K562 (cell line): ENCODE measurements at regions not wholly inside any gene's neighbourhood (a gene's known extent, or its start where the extent isn't known, plus 50 kb on each side); places are given as distances from the start of the nearest gene placed in this dataset.

Source experiments
- ATAC-seq: fragments of 200-7000 bp; cut with Tn5 transposase; 3 replicates; pipeline ENCODE4 v1.9.1; 2020; ENCODE audit warnings: moderate library complexity
- BruUV-seq: library from RNA; stranded (reverse); fragments of 400-500 nt; replicated peaks from 2 replicates; lab custom pipeline; 2021; lab: Mats Ljungman, UMichigan
- CTCF ChIA-PET: fragments of 300-600 bp; formaldehyde crosslinking; extraction: SDS; loops from one replicate; lab custom pipeline; 2021; ENCODE audit warnings: low intra/inter-chr PET ratio; lab: Yijun Ruan, JAX
- POLR2A ChIA-PET: fragments of 300-600, 350-650 bp; sonication (Branson Sonifier 250); formaldehyde crosslinking; extraction: SDS; loops from one replicate; lab custom pipeline; 2021; ENCODE audit warnings: antibody characterized with exemption, inconsistent platforms; lab: Yijun Ruan, JAX
- DNase-seq, 4 experiments: peaks; one replicate each; pipeline versions ENCODE4 v3.0.0 to v3.0.0-alpha.2; 2011 to 2018; ENCODE audit warnings: low spot score in 3 of 4, mixed read lengths in 3 of 4; ENCODE audit errors: extremely low read depth in 1 of 4
- FAIRE-seq: peaks from 2 replicates; lab custom pipeline; 2011; peaks lifted over from hg19 to GRCh38; lab: Jason Lieb, UNC
- H2AFZ ChIP-seq: 2 replicates; pipeline ENCODE4 v1.6.0; 2011; ENCODE audit warnings: low read depth, low read length, control low read depth, inconsistent platforms
- H3K27ac ChIP-seq: fragments of 200-600 bp; 3 replicates; pipeline ENCODE4 v1.8.0; 2011; ENCODE audit warnings: low read depth, mild to moderate bottlenecking, control low read depth, inconsistent platforms, low read length, moderate library complexity, mixed read lengths; ENCODE audit errors: extremely low read depth
- H3K27me3 ChIP-seq, 2 experiments: fragments of 300-600 bp in 1 of 2; 2 replicates in 1 of 2; 3 replicates in 1 of 2; pipeline versions ENCODE4 v1.6.0 to v1.8.0; 2011; ENCODE audit warnings: inconsistent platforms in 2 of 2, low read length in 2 of 2, mild to moderate bottlenecking in 1 of 2, mixed read lengths in 1 of 2, moderate library complexity in 1 of 2; ENCODE audit not compliant: control insufficient read depth in 2 of 2, insufficient read depth in 2 of 2
- H3K36me3 ChIP-seq: fragments of 300-600 bp; 3 replicates; pipeline ENCODE4 v1.8.0; 2011; ENCODE audit warnings: mild to moderate bottlenecking, low read length, inconsistent platforms; ENCODE audit not compliant: control insufficient read depth, insufficient read depth
- H3K4me1 ChIP-seq, 2 experiments: fragments of 200-600 bp in 1 of 2; replicated peaks in 1 of 2; 2 replicates in 1 of 2; 3 replicates in 1 of 2; pipeline versions ENCODE4 v1.5.1 to v1.8.0; 2011; ENCODE audit warnings: inconsistent platforms in 2 of 2, low read length in 2 of 2, mild to moderate bottlenecking in 1 of 2, mixed read lengths in 1 of 2, moderate library complexity in 1 of 2; ENCODE audit not compliant: control insufficient read depth in 2 of 2, insufficient read depth in 2 of 2
- H3K4me2 ChIP-seq: 2 replicates; pipeline ENCODE4 v1.6.1; 2011; ENCODE audit warnings: low read length, control low read depth, inconsistent platforms, mixed read lengths; ENCODE audit not compliant: insufficient read depth
- H3K4me3 ChIP-seq: fragments of 200-600 bp; sonication (generic), shearing (Covaris generic); 2 replicates; pipeline ENCODE4 v1.5.1; 2016; ENCODE audit warnings: control low read depth, inconsistent platforms
- H3K79me2 ChIP-seq: fragments of 200-600 bp; 3 replicates; pipeline ENCODE4 v1.8.0; 2011; ENCODE audit warnings: low read length, inconsistent platforms; ENCODE audit not compliant: control insufficient read depth, insufficient read depth
- H3K9ac ChIP-seq, 2 experiments: 2 replicates each; pipeline versions ENCODE4 v1.6.0 to v1.6.1; 2011; ENCODE audit warnings: low read depth in 2 of 2, low read length in 2 of 2, control low read depth in 1 of 2, inconsistent platforms in 1 of 2, mild to moderate bottlenecking in 1 of 2, mixed read lengths in 1 of 2; ENCODE audit not compliant: insufficient read depth in 1 of 2
- H3K9me1 ChIP-seq: one replicate; pipeline ENCODE4 v1.6.0; 2011; ENCODE audit warnings: inconsistent platforms, mild to moderate bottlenecking, low read length, moderate library complexity; ENCODE audit not compliant: control insufficient read depth, insufficient read depth
- H3K9me3 ChIP-seq: replicated peaks from 2 replicates; pipeline ENCODE4 v1.5.1; 2011; ENCODE audit warnings: low read depth, low read length, inconsistent platforms; ENCODE audit not compliant: control insufficient read depth, insufficient read depth
- H4K20me1 ChIP-seq: replicated peaks from 2 replicates; pipeline ENCODE4 v1.6.1; 2011; ENCODE audit warnings: low read length, inconsistent platforms, mixed read lengths; ENCODE audit not compliant: control insufficient read depth, insufficient read depth
- ATF1 ChIP-seq, 2 experiments: fragments of 450-650 bp in 1 of 2; IDR thresholded peaks; 2 replicates each; pipeline ENCODE4 v1.6.1; 2016; ENCODE audit warnings: missing compliant biosample characterization in 1 of 2, missing genetic modification characterization in 1 of 2
- MTA1 ChIP-seq: fragments of 450-650 bp; IDR thresholded peaks from 2 replicates; pipeline ENCODE4 v1.6.1; 2017; ENCODE audit warnings: borderline replicate concordance
- POLR3A ChIP-seq: IDR thresholded peaks from 2 replicates; pipeline ENCODE4 v1.6.1; 2011; ENCODE audit warnings: borderline replicate concordance, mild to moderate bottlenecking, moderate library complexity; ENCODE audit not compliant: insufficient read length, insufficient read depth; ENCODE audit errors: extremely low read depth
- U2AF1 ChIP-seq: fragments of 200-400 bp; formaldehyde crosslinking; optimal IDR thresholded peaks from 2 replicates; pipeline ENCODE3; 2017; ENCODE audit warnings: mild to moderate bottlenecking, low read depth, low read length, moderate library complexity
- WGBS: fragments of 100-300 bp; shearing (Covaris generic); methylation state at CpG from one replicate; pipeline ENCODE4 v1.1.6; 2016; ENCODE audit warnings: low coverage, mixed read lengths; ENCODE audit not compliant: insufficient coverage; ENCODE audit errors: missing lambda C conversion rate; 5-methylcytosine and 5-hydroxymethylcytosine counted together
- in situ Hi-C: fragments of 300-500 bp; cut with MboI; formaldehyde crosslinking; loops from 4 replicates; pipeline ENCODE4 v1.15.0; 2018; ENCODE audit warnings: inconsistent platforms, mixed read lengths
- intact Hi-C: fragments of 100-400 bp; cut with micrococcal nuclease; formaldehyde crosslinking; loops from 2 replicates; pipeline ENCODE4 v1.14.2; 2022
- TF ChIP-seq, protein P1 (sequence below): fragments of 250-450 bp; sonication (Bioruptor Pico); IDR thresholded peaks from 2 replicates; pipeline ENCODE4 v1.4.0; 2020; ENCODE audit warnings: mild to moderate bottlenecking, moderate library complexity
- TF ChIP-seq, protein P2 (sequence below): fragments of 450-650 bp; formaldehyde crosslinking; IDR thresholded peaks from 2 replicates; pipeline ENCODE4 v1.4.0; 2020; ENCODE audit warnings: mild to moderate bottlenecking, mixed read lengths
- TF ChIP-seq, protein P3 (sequence below): IDR thresholded peaks from 2 replicates; pipeline ENCODE4 v1.6.1; 2011; ENCODE audit warnings: borderline replicate concordance, low read depth, mild to moderate bottlenecking, moderate library complexity, low read length; ENCODE audit not compliant: insufficient read depth, poor library complexity, severe bottlenecking
- TF ChIP-seq, protein P4 (sequence below): fragments of 250-450 bp; sonication (Bioruptor Pico); IDR thresholded peaks from 2 replicates; pipeline ENCODE4 v1.4.0; 2020; ENCODE audit warnings: borderline replicate concordance

DNA sequence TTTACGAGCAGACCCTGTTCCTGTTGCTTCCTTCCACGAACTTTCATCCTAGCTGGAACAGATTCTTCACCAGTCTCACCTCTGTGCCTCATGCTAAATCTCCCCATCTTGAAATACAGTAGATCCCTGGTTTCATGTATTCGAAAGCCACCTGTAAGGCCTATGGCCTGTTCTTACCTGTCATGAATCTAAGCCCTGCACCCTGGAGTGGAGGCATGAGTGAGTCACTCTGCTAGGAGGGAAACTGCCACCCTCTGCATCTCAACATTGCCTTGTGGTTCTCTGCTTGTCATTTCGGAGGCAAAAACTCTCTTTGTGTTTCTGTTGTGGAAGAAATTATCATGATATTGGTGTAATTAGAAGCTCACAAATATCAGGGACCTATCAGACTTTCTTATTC, 320.0 kb downstream of the ENC1 start (continued):
- TF ChIP-seq, protein P1, sequence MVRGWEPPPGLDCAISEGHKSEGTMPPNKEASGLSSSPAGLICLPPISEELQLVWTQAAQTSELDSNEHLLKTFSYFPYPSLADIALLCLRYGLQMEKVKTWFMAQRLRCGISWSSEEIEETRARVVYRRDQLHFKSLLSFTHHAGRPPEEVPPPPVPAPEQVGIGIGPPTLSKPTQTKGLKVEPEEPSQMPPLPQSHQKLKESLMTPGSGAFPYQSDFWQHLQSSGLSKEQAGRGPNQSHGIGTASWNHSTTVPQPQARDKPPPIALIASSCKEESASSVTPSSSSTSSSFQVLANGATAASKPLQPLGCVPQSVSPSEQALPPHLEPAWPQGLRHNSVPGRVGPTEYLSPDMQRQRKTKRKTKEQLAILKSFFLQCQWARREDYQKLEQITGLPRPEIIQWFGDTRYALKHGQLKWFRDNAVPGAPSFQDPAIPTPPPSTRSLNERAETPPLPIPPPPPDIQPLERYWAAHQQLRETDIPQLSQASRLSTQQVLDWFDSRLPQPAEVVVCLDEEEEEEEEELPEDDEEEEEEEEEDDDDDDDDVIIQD, result no peak
- TF ChIP-seq, protein P2, sequence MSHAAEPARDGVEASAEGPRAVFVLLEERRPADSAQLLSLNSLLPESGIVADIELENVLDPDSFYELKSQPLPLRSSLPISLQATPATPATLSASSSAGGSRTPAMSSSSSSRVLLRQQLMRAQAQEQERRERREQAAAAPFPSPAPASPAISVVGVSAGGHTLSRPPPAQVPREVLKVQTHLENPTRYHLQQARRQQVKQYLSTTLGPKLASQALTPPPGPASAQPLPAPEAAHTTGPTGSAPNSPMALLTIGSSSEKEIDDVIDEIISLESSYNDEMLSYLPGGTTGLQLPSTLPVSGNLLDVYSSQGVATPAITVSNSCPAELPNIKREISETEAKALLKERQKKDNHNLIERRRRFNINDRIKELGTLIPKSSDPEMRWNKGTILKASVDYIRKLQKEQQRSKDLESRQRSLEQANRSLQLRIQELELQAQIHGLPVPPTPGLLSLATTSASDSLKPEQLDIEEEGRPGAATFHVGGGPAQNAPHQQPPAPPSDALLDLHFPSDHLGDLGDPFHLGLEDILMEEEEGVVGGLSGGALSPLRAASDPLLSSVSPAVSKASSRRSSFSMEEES (CRISPR knock-in tag), result no peak
- no peak for TF ChIP-seq U2AF1
- TF ChIP-seq, protein P3, sequence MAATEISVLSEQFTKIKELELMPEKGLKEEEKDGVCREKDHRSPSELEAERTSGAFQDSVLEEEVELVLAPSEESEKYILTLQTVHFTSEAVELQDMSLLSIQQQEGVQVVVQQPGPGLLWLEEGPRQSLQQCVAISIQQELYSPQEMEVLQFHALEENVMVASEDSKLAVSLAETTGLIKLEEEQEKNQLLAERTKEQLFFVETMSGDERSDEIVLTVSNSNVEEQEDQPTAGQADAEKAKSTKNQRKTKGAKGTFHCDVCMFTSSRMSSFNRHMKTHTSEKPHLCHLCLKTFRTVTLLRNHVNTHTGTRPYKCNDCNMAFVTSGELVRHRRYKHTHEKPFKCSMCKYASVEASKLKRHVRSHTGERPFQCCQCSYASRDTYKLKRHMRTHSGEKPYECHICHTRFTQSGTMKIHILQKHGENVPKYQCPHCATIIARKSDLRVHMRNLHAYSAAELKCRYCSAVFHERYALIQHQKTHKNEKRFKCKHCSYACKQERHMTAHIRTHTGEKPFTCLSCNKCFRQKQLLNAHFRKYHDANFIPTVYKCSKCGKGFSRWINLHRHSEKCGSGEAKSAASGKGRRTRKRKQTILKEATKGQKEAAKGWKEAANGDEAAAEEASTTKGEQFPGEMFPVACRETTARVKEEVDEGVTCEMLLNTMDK, result no peak
- no peak for TF ChIP-seq MTA1

DNA sequence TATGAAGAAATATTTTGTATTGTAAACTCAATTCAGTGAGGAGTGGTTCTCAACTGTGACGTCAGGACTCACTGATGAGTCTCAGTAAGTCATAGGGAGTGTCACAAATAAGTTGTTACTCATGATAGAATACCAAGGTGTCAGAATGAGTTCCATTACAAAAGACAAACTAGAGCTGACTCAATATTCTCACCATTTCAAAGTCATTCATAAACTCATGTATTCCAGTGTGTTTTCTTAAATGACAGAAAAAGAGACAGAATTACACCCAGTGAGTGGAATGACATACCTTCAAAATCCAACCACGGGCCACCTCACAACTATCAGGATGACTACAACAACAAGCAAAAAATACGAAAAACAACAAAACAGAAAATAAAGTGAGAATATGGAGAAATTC, 321.5 kb downstream of the ENC1 start:
- H3K9ac ChIP-seq, result no peak overlapping the region
- H3K79me2 ChIP-seq, result no peaks in the 10 kb centered on the region
- no peaks in the 10 kb centered on the region for H3K9me3 ChIP-seq
- ATAC-seq (no peak), FAIRE-seq (no peak), DNase-seq (no peak)
- H3K4me2 ChIP-seq, result no peak overlapping the region
- 2% methylated on average over 3 of the region's 3 CpGs for WGBS
- no peaks in the 10 kb centered on the region; the same call in 1 of the 2 replicates for H4K20me1 ChIP-seq
- no peak for TF ChIP-seq POLR3A
- no peak for TF ChIP-seq ATF1 (CRISPR knock-in tag; IDR thresholded peaks at IDR 0.05)
- TF ChIP-seq ATF1 (tag; IDR thresholded peaks at IDR 0.05), result peak; percentile 40; the same call in 1 of the 2 replicates
- TF ChIP-seq, protein P4, sequence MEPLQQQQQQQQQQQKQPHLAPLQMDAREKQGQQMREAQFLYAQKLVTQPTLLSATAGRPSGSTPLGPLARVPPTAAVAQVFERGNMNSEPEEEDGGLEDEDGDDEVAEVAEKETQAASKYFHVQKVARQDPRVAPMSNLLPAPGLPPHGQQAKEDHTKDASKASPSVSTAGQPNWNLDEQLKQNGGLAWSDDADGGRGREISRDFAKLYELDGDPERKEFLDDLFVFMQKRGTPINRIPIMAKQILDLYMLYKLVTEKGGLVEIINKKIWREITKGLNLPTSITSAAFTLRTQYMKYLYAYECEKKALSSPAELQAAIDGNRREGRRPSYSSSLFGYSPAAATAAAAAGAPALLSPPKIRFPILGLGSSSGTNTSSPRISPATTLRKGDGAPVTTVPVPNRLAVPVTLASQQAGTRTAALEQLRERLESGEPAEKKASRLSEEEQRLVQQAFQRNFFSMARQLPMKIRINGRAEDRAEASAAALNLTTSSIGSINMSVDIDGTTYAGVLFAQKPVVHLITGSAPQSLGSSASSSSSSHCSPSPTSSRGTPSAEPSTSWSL, result no peak
- no peaks in the 10 kb centered on the region for H3K4me1 ChIP-seq
- ChIA-PET CTCF (no interaction called here), POLR2A (no interaction called here)
- intact Hi-C loops (no loop called here), in situ Hi-C loops (no loop called here)
- H3K27me3 ChIP-seq, result peaks cover 2 to 4% of the 10 kb centered on the region in 2 experiments; a peak in 1 of 5 replicates
- no peak overlapping the region for H3K27ac ChIP-seq
- H3K9me1 ChIP-seq, result no peaks in the 10 kb centered on the region
- no TSS peak for BruUV-seq
- no peaks in the 10 kb centered on the region for H3K36me3 ChIP-seq
- no peak overlapping the region for H2AFZ ChIP-seq
- no peak overlapping the region for H3K4me3 ChIP-seq
